GM12878 (cell line): ENCODE measurements at regions not wholly inside any gene's neighbourhood (a gene's known extent, or its start where the extent isn't known, plus 50 kb on each side); places are given as distances from the start of the nearest gene placed in this dataset.

ENCODE experiments used
- ATAC-seq: fragments of 200-7000 bp; cut with Tn5 transposase; 3 replicates; pipeline ENCODE4 v1.9.1; 2020; ENCODE audit warnings: mild to moderate bottlenecking, moderate library complexity
- BruUV-seq: library from RNA; stranded (reverse); fragments of 400-500 nt; replicated peaks from 2 replicates; lab custom pipeline; 2021; lab: Mats Ljungman, UMichigan
- CTCF ChIA-PET: fragments of 300-600 bp; sonication (Branson Sonifier 250); formaldehyde crosslinking; extraction: SDS; loops from one replicate; lab custom pipeline; 2021; ENCODE audit warnings: inconsistent platforms; lab: Yijun Ruan, JAX
- POLR2A ChIA-PET: fragments of 350-600 bp; formaldehyde crosslinking; extraction: SDS; loops from one replicate; lab custom pipeline; 2021; ENCODE audit warnings: inconsistent platforms; lab: Charles Lee
- RAD21 ChIA-PET: fragments of 300-600 bp; sonication (Branson Sonifier 250); formaldehyde crosslinking; loops from one replicate; lab custom pipeline; 2023; ENCODE audit warnings: antibody characterized with exemption; ENCODE audit not compliant: unreplicated experiment; lab: Charles Lee
- SMC1A ChIA-PET: fragments of 300-600 bp; sonication (Branson Sonifier 250); formaldehyde crosslinking; loops from one replicate; lab custom pipeline; 2023; ENCODE audit not compliant: unreplicated experiment, uncharacterized antibody; lab: Charles Lee
- DNase-seq: peaks from one replicate; pipeline ENCODE4 v3.0.0-alpha.2; 2011; ENCODE audit warnings: low read depth, low spot score
- FAIRE-seq: peaks from 3 replicates; lab custom pipeline; 2011; peaks lifted over from hg19 to GRCh38; lab: Jason Lieb, UNC
- H2AFZ ChIP-seq: 2 replicates; pipeline ENCODE4 v1.6.0; 2011; ENCODE audit warnings: low read depth, low read length, control low read depth; ENCODE audit not compliant: control insufficient read depth
- H3K27ac ChIP-seq: 2 replicates; pipeline ENCODE4 v1.5.1; 2011; ENCODE audit warnings: control low read depth; ENCODE audit not compliant: control insufficient read depth, insufficient read depth
- H3K27me3 ChIP-seq, 2 experiments: replicated peaks in 1 of 2; 2 replicates each; pipeline versions ENCODE4 v1.6.0 to v1.6.1; 2011; ENCODE audit warnings: low read length in 1 of 2; ENCODE audit not compliant: control insufficient read depth in 2 of 2, insufficient read depth in 2 of 2
- H3K36me3 ChIP-seq, 2 experiments: 2 replicates each; pipeline ENCODE4 v1.5.1; 2011; ENCODE audit warnings: low read length in 1 of 2; ENCODE audit not compliant: control insufficient read depth in 2 of 2, insufficient read depth in 2 of 2
- H3K4me1 ChIP-seq: 2 replicates; pipeline ENCODE4 v1.6.1; 2011; ENCODE audit warnings: mild to moderate bottlenecking, low read length, moderate library complexity, mixed read lengths; ENCODE audit not compliant: control insufficient read depth, insufficient read depth
- H3K4me2 ChIP-seq: 2 replicates; pipeline ENCODE4 v1.6.0; 2011; ENCODE audit warnings: control low read depth; ENCODE audit not compliant: control insufficient read depth, insufficient read depth
- H3K4me3 ChIP-seq: fragments of 200-600 bp; sonication (generic); 2 replicates; pipeline ENCODE4 v1.5.1; 2016
- H3K79me2 ChIP-seq: 2 replicates; pipeline ENCODE4 v1.6.0; 2011; ENCODE audit warnings: low read length; ENCODE audit not compliant: control insufficient read depth, insufficient read depth
- H3K9ac ChIP-seq: 2 replicates; pipeline ENCODE4 v1.8.0; 2011; ENCODE audit warnings: low read length, control low read depth, mixed read lengths; ENCODE audit not compliant: control insufficient read depth, insufficient read depth
- H3K9me3 ChIP-seq: replicated peaks from 3 replicates; pipeline ENCODE4 v1.5.1; 2011; ENCODE audit warnings: mild to moderate bottlenecking, low read length; ENCODE audit not compliant: control insufficient read depth, insufficient read depth
- H4K20me1 ChIP-seq: 2 replicates; pipeline ENCODE4 v1.6.0; 2011; ENCODE audit not compliant: control insufficient read depth, insufficient read depth
- ATF7 ChIP-seq: fragments of 450-650 bp; IDR thresholded peaks from 2 replicates; pipeline ENCODE4 v1.6.1; 2016; ENCODE audit warnings: low read depth, mild to moderate bottlenecking
- BCL3 ChIP-seq: IDR thresholded peaks from 2 replicates; pipeline ENCODE4 v1.6.1; 2011; ENCODE audit warnings: borderline replicate concordance, low read depth, mild to moderate bottlenecking, moderate library complexity, low read length; ENCODE audit not compliant: insufficient read depth, poor library complexity, severe bottlenecking
- CTCF ChIP-seq, 3 experiments: IDR thresholded peaks in 2 of 3; conservative IDR thresholded peaks in 1 of 3; 2 replicates each; pipeline ENCODE4 v1.5.1; 2011; ENCODE audit warnings: low read depth in 3 of 3, low read length in 3 of 3, mild to moderate bottlenecking in 3 of 3, control low read depth in 2 of 3, moderate library complexity in 2 of 3, inconsistent platforms in 1 of 3, mixed read lengths in 1 of 3; ENCODE audit not compliant: control insufficient read depth in 2 of 3, insufficient read depth in 1 of 3; ENCODE audit errors: extremely low read depth in 1 of 3
- EGR1 ChIP-seq, 2 experiments: IDR thresholded peaks; 1 replicate in 1 of 2; 2 replicates in 1 of 2; pipeline ENCODE4 v1.6.1; 2011 to 2012; ENCODE audit warnings: low read depth in 2 of 2, low read length in 2 of 2, borderline replicate concordance in 1 of 2, mild to moderate bottlenecking in 1 of 2, moderate library complexity in 1 of 2
- HDGF ChIP-seq: fragments of 450-650 bp; IDR thresholded peaks from 2 replicates; pipeline ENCODE4 v1.6.1; 2016; ENCODE audit warnings: antibody characterized with exemption
- IKZF2 ChIP-seq, 2 experiments: fragments of 450-650 bp; IDR thresholded peaks; 2 replicates each; pipeline ENCODE4 v1.6.1; 2017; ENCODE audit warnings: mild to moderate bottlenecking in 2 of 2, moderate library complexity in 2 of 2
- MAX ChIP-seq: IDR thresholded peaks from 2 replicates; pipeline ENCODE4 v1.6.1; 2012; ENCODE audit warnings: low read depth, low read length, improper control_type of control experiment
- NFYB ChIP-seq: IDR thresholded peaks from 2 replicates; pipeline ENCODE4 v1.6.1; 2011; ENCODE audit warnings: low read depth, mild to moderate bottlenecking, low read length, improper control_type of control experiment, moderate library complexity; ENCODE audit not compliant: insufficient read depth
- NKRF ChIP-seq: fragments of 450-650 bp; conservative IDR thresholded peaks from 2 replicates; pipeline ENCODE4 v1.6.1; 2017; ENCODE audit warnings: mild to moderate bottlenecking, moderate library complexity
- PAX8 ChIP-seq: fragments of 450-650 bp; IDR thresholded peaks from 2 replicates; pipeline ENCODE4 v1.6.1; 2017; ENCODE audit warnings: mild to moderate bottlenecking, moderate library complexity
- SREBF1 ChIP-seq: IDR thresholded peaks from 2 replicates; pipeline ENCODE4 v1.6.1; 2012; ENCODE audit warnings: mild to moderate bottlenecking, low read length
- SRF ChIP-seq, 2 experiments: IDR thresholded peaks; 2 replicates each; pipeline ENCODE4 v1.6.1; 2011; ENCODE audit warnings: low read depth in 2 of 2, low read length in 2 of 2, mild to moderate bottlenecking in 1 of 2, moderate library complexity in 1 of 2
- ZBED1 ChIP-seq: IDR thresholded peaks from 2 replicates; pipeline ENCODE4 v1.6.1; 2016; ENCODE audit warnings: borderline replicate concordance
- WGBS: methylation state at CpG from one replicate; pipeline ENCODE4 v1.1.6; 2016; ENCODE audit warnings: low lambda C conversion rate; ENCODE audit not compliant: insufficient replicate concordance, insufficient coverage; ENCODE audit errors: missing lambda C conversion rate; 5-methylcytosine and 5-hydroxymethylcytosine counted together
- in situ Hi-C: fragments of 300-500 bp; cut with MboI; formaldehyde crosslinking; loops from 9 replicates; pipeline ENCODE4 v1.14.3; 2018; ENCODE audit warnings: mixed read lengths
- intact Hi-C: fragments of 100-400 bp; cut with micrococcal nuclease; formaldehyde crosslinking; loops from one replicate; pipeline ENCODE4 v1.14.2; 2022; ENCODE audit not compliant: unreplicated experiment

GRCh38 chr6:112842330-112842685, 495.2 kb downstream of the RFPL4B start:
- RAD21 ChIA-PET: interaction anchor here (1.2 to 2.2 kb wide), 3 partner anchors 9 to 60 kb away, joined by 3 to 10 read pairs (median 4); no protein-coding TSS in a partner anchor
- Histone ChIP-seq H3K27me3 (no peaks in the 10 kb centered on the region), H3K79me2 (no peaks in the 10 kb centered on the region), H2AFZ (peak overlapping the region; percentile 63; the same call in 1 of the 2 replicates), H3K4me1 (peaks cover 14% of the 10 kb centered on the region), H3K9me3 (no peaks in the 10 kb centered on the region), H3K4me2 (peak overlapping the region; percentile 54), H4K20me1 (no peaks in the 10 kb centered on the region), H3K4me3 (no peak overlapping the region), H3K9ac (no peak overlapping the region), H3K27ac (no peak overlapping the region), H3K36me3 (no peaks in the 10 kb centered on the region)
- SMC1A ChIA-PET: interaction anchor here (1.0 to 2.2 kb wide), 6 partner anchors 9 to 60 kb away, joined by 3 to 8 read pairs (median 4); no protein-coding TSS in a partner anchor
- TF ChIP-seq BCL3 (no peak), HDGF (no peak), SREBF1 (no peak), ATF7 (no peak), NFYB (no peak)
- DNase-seq: no peak
- POLR2A ChIA-PET: interaction anchor here (1.0 kb wide), 1 partner anchor 19 kb away, joined by 5 read pairs; no protein-coding TSS in a partner anchor
- BruUV-seq: no TSS peak
- FAIRE-seq: no peak
- intact Hi-C loops: no loop called here
- CTCF ChIA-PET: interaction anchor here (0.6 to 1.2 kb wide), 4 partner anchors 23 to 464 kb away, joined by 3 to 5 read pairs (median 3); no protein-coding TSS in a partner anchor
- peak; percentile 31; the same call in 1 of the 3 replicates for ATAC-seq
- in situ Hi-C loops: no loop called here

- ChIA-PET POLR2A (no interaction called here), SMC1A (interaction anchor here (1.6 kb wide), 1 partner anchor 63 kb away, joined by 4 read pairs; no protein-coding TSS in a partner anchor), RAD21 (no interaction called here), CTCF (no interaction called here)
- no peaks in the 10 kb centered on the region for H4K20me1 ChIP-seq
- no peaks in the 10 kb centered on the region for H3K9me3 ChIP-seq
- H3K9ac ChIP-seq: no peak overlapping the region
- H3K79me2 ChIP-seq: no peaks in the 10 kb centered on the region
- no peak for DNase-seq
- H3K36me3 ChIP-seq: no peaks in the 10 kb centered on the region
- intact Hi-C loops (no loop called here), in situ Hi-C loops (no loop called here)
- H3K4me3 ChIP-seq: no peak overlapping the region
- H2AFZ ChIP-seq: no peak overlapping the region
- no peak for ATAC-seq
- no TSS peak for BruUV-seq
- no peak overlapping the region for H3K4me2 ChIP-seq
- no peak overlapping the region for H3K27ac ChIP-seq
- FAIRE-seq: no peak
- peaks cover 10% of the 10 kb centered on the region for H3K4me1 ChIP-seq
- 63% methylated on average over 3 of the region's 3 CpGs for WGBS
- no peaks in the 10 kb centered on the region for H3K27me3 ChIP-seq
- TF ChIP-seq MAX (no peak), SRF (IDR thresholded peaks at IDR 0.05; ENCODE audit: low read depth in 2 of 2, low read length in 2 of 2) (no peak), IKZF2 (IDR thresholded peaks at IDR 0.05) (no peak), NKRF (no peak), ZBED1 (no peak), CTCF (IDR thresholded peaks at IDR 0.05 in 2 of 3, conservative IDR thresholded peaks at IDR 0.05 in 1 of 3; ENCODE audit: control insufficient read depth in 2 of 3, extremely low read depth in 1 of 3, insufficient read depth in 1 of 3, low read depth in 3 of 3, low read length in 3 of 3) (no peak), PAX8 (no peak), EGR1 (IDR thresholded peaks at IDR 0.05; ENCODE audit: borderline replicate concordance in 1 of 2, low read depth in 2 of 2, low read length in 2 of 2) (no peak)
These were observed 499.6 kb downstream of the RFPL4B start for GRCh38 chr6:112846681-112847080.
